Stomach smooth muscle (tissue), 2 donors: ENCODE measurements at regions not wholly inside any gene's neighbourhood (a gene's known extent, or its start where the extent isn't known, plus 50 kb on each side); places are given as distances from the start of the nearest gene placed in this dataset.
A peak's percentile ranks its signal among the peaks of the same experiment; 100 is the strongest.

Source experiments
- H3K27ac ChIP-seq: one replicate; pipeline ENCODE4 v1.7.0; 2013; ENCODE audit warnings: mild to moderate bottlenecking, low read length, inconsistent platforms
- H3K27me3 ChIP-seq, 2 donors: one replicate each; pipeline ENCODE4 v1.7.0; 2013; ENCODE audit warnings: low read length in 2 of 2; ENCODE audit not compliant: insufficient read depth in 2 of 2, control insufficient read depth in 1 of 2
- H3K36me3 ChIP-seq, 2 donors: one replicate each; pipeline ENCODE4 v1.7.0; 2013; ENCODE audit warnings: low read length in 2 of 2; ENCODE audit not compliant: control insufficient read depth in 2 of 2, insufficient read depth in 2 of 2
- H3K4me1 ChIP-seq: one replicate; pipeline ENCODE4 v1.7.0; 2013; ENCODE audit warnings: low read length; ENCODE audit not compliant: control insufficient read depth, insufficient read depth
- H3K4me3 ChIP-seq, 2 donors: one replicate each; pipeline ENCODE4 v1.7.0; 2013; ENCODE audit warnings: low read length in 2 of 2
- H3K9ac ChIP-seq, 2 donors: one replicate each; pipeline ENCODE4 v1.7.0; 2013; ENCODE audit warnings: low read length in 2 of 2, mild to moderate bottlenecking in 1 of 2
- H3K9me3 ChIP-seq, 2 donors: one replicate each; pipeline ENCODE4 v1.7.0; 2013; ENCODE audit warnings: low read length in 2 of 2; ENCODE audit not compliant: control insufficient read depth in 2 of 2
- donor health status: healthy.
- donor health status: Pancreatic carcinoma.

- H3K9ac ChIP-seq, result no peak overlapping the region
- peaks cover 23% of the 10 kb centered on the region for H3K4me1 ChIP-seq
- no peaks in the 10 kb centered on the region for H3K27me3 ChIP-seq
- no peak overlapping the region for H3K27ac ChIP-seq
- H3K9me3 ChIP-seq, result no peaks in the 10 kb centered on the region
- H3K4me3 ChIP-seq, result peak overlapping the region in 1 of 2 donors; percentile 35
- H3K36me3 ChIP-seq, result no peaks in the 10 kb centered on the region
Observed at GRCh38 chr2:9112079-9112721, 94.4 kb upstream of the ASAP2 start.

GRCh38 chr2:9110893-9111569 is 95.6 kb upstream of the ASAP2 start:
- Histone ChIP-seq H3K9me3 (no peaks in the 10 kb centered on the region), H3K9ac (no peak overlapping the region), H3K27me3 (no peaks in the 10 kb centered on the region), H3K4me1 (peaks cover 34% of the 10 kb centered on the region), H3K36me3 (no peaks in the 10 kb centered on the region), H3K4me3 (no peak overlapping the region), H3K27ac (no peak overlapping the region)

GRCh38 chr2:9110346-9110884 is 96.2 kb upstream of the ASAP2 start:
- H3K27ac ChIP-seq, result no peak overlapping the region

GRCh38 chr2:9109871-9110270 is 96.7 kb upstream of the ASAP2 start:
- no peak overlapping the region for H3K4me3 ChIP-seq
- no peak overlapping the region for H3K27ac ChIP-seq
- H3K4me1 ChIP-seq, result peaks cover 39% of the 10 kb centered on the region
- H3K9me3 ChIP-seq, result no peaks in the 10 kb centered on the region
- H3K9ac ChIP-seq, result no peak overlapping the region
- no peaks in the 10 kb centered on the region for H3K36me3 ChIP-seq
- H3K27me3 ChIP-seq, result no peaks in the 10 kb centered on the region

More at GRCh38 chr2:9110346-9110884, 96.2 kb upstream of the ASAP2 start:
- Histone ChIP-seq H3K4me1 (peaks cover 39% of the 10 kb centered on the region), H3K9ac (no peak overlapping the region), H3K9me3 (no peaks in the 10 kb centered on the region), H3K4me3 (no peak overlapping the region), H3K27me3 (no peaks in the 10 kb centered on the region), H3K36me3 (no peaks in the 10 kb centered on the region)

- Histone ChIP-seq H3K9ac (no peak overlapping the region), H3K27ac (no peak overlapping the region), H3K9me3 (no peaks in the 10 kb centered on the region), H3K36me3 (no peaks in the 10 kb centered on the region), H3K4me3 (no peak overlapping the region), H3K27me3 (no peaks in the 10 kb centered on the region), H3K4me1 (peaks cover 39% of the 10 kb centered on the region)
Observed at GRCh38 chr2:9108210-9108967, 98.2 kb upstream of the ASAP2 start.

GRCh38 chr2:9107168-9108025 is 99.2 kb upstream of the ASAP2 start:
- Histone ChIP-seq H3K4me3 (no peak overlapping the region), H3K4me1 (peaks cover 42% of the 10 kb centered on the region), H3K9ac (no peak overlapping the region), H3K9me3 (no peaks in the 10 kb centered on the region), H3K27me3 (no peaks in the 10 kb centered on the region), H3K27ac (no peak overlapping the region), H3K36me3 (no peaks in the 10 kb centered on the region)

GRCh38 chr2:9106338-9107167 is 100.1 kb upstream of the ASAP2 start:
- no peaks in the 10 kb centered on the region for H3K9me3 ChIP-seq
- no peak overlapping the region for H3K27ac ChIP-seq
- no peak overlapping the region for H3K9ac ChIP-seq
- H3K27me3 ChIP-seq, result no peaks in the 10 kb centered on the region
- H3K36me3 ChIP-seq, result no peaks in the 10 kb centered on the region
- no peak overlapping the region for H3K4me3 ChIP-seq
- H3K4me1 ChIP-seq, result peaks cover 34% of the 10 kb centered on the region

GRCh38 chr2:9105601-9106337 is 100.8 kb upstream of the ASAP2 start:
- peaks cover 34% of the 10 kb centered on the region for H3K4me1 ChIP-seq
- no peak overlapping the region for H3K4me3 ChIP-seq
- H3K9me3 ChIP-seq, result no peaks in the 10 kb centered on the region
- no peaks in the 10 kb centered on the region for H3K36me3 ChIP-seq
- no peaks in the 10 kb centered on the region for H3K27me3 ChIP-seq
- no peak overlapping the region for H3K27ac ChIP-seq
- no peak overlapping the region for H3K9ac ChIP-seq

- Histone ChIP-seq H3K4me1 (peaks cover 34% of the 10 kb centered on the region), H3K4me3 (no peak overlapping the region), H3K9ac (no peak overlapping the region), H3K27me3 (no peaks in the 10 kb centered on the region), H3K27ac (no peak overlapping the region), H3K9me3 (no peaks in the 10 kb centered on the region), H3K36me3 (no peaks in the 10 kb centered on the region)
Observed at GRCh38 chr2:9103663-9104277, 100.3 kb upstream of the MBOAT2 start.
